ENCODE measurements at regions not wholly inside any gene's neighbourhood (a gene's known extent, or its start where the extent isn't known, plus 50 kb on each side); places are given as distances from the start of the nearest gene placed in this dataset.
"Not testable (repeated sequence)": the region's sequence is repeated elsewhere in the genome, so short reads cannot be mapped to it uniquely, and the experiment has no call there.

GRCh38 chr5:130797303-130797702 lies 367.8 kb downstream of the HINT1 start:
- TF ChIP-seq POLR2A (IDR thresholded peaks at IDR 0.05; ENCODE audit: low read depth, low read length): no peak
- DNase-seq (ENCODE audit: insufficient read length, low spot score) (no peak), FAIRE-seq (no peak)

- no peak for TF ChIP-seq POLR2A (IDR thresholded peaks at IDR 0.05; ENCODE audit: low read depth, low read length)
- FAIRE-seq: no peak
- DNase-seq (ENCODE audit: insufficient read length, low spot score): no peak
Measured at GRCh38 chr5:130796902-130797301, 368.2 kb downstream of the HINT1 start.

GRCh38 chr5:130796032-130796431 lies 369.0 kb downstream of the HINT1 start:
- no peak for TF ChIP-seq POLR2A (IDR thresholded peaks at IDR 0.05; ENCODE audit: low read depth, low read length)
- FAIRE-seq (no peak), DNase-seq (ENCODE audit: insufficient read length, low spot score) (no peak)

- FAIRE-seq: no peak
- DNase-seq (ENCODE audit: insufficient read length, low spot score): no peak
- no peak for TF ChIP-seq POLR2A (IDR thresholded peaks at IDR 0.05; ENCODE audit: low read depth, low read length)
Measured at GRCh38 chr5:130795037-130795436, 370.0 kb downstream of the HINT1 start.

- no peak for TF ChIP-seq POLR2A (IDR thresholded peaks at IDR 0.05; ENCODE audit: low read depth, low read length)
- no peak for DNase-seq (ENCODE audit: insufficient read length, low spot score)
- no peak for FAIRE-seq
Measured at GRCh38 chr5:130777794-130778193, 387.3 kb downstream of the HINT1 start.

GRCh38 chr5:130773813-130774212 lies 391.2 kb downstream of the HINT1 start:
- DNase-seq (ENCODE audit: insufficient read length, low spot score) (no peak), FAIRE-seq (no peak)
- no peak for TF ChIP-seq POLR2A (IDR thresholded peaks at IDR 0.05; ENCODE audit: low read depth, low read length)

GRCh38 chr5:130762031-130762430 lies 403.0 kb downstream of the HINT1 start:
- FAIRE-seq (no peak), DNase-seq (ENCODE audit: insufficient read length, low spot score) (no peak)
- TF ChIP-seq POLR2A (IDR thresholded peaks at IDR 0.05; ENCODE audit: low read depth, low read length): no peak

- FAIRE-seq (no peak), DNase-seq (ENCODE audit: insufficient read length, low spot score) (no peak)
- TF ChIP-seq POLR2A (IDR thresholded peaks at IDR 0.05; ENCODE audit: low read depth, low read length): no peak
Measured at GRCh38 chr5:130759061-130759460, 406.0 kb downstream of the HINT1 start.

- DNase-seq (ENCODE audit: insufficient read length, low spot score) (no peak), FAIRE-seq (no peak)
Measured at GRCh38 chr5:130747556-130747955, 417.5 kb downstream of the HINT1 start.

GRCh38 chr5:130746641-130747040 lies 418.4 kb downstream of the HINT1 start:
- not testable (repeated sequence) for DNase-seq (ENCODE audit: insufficient read length, low spot score); FAIRE-seq

More at GRCh38 chr5:130747556-130747955, 417.5 kb downstream of the HINT1 start:
- TF ChIP-seq POLR2A (IDR thresholded peaks at IDR 0.05; ENCODE audit: low read depth, low read length): no peak

- TF ChIP-seq POLR2A (IDR thresholded peaks at IDR 0.05; ENCODE audit: low read depth, low read length): no peak
- FAIRE-seq: no peak
Measured at GRCh38 chr5:130743092-130743491, 422.0 kb downstream of the HINT1 start.

GRCh38 chr5:130740047-130740569 lies 424.9 kb downstream of the HINT1 start:
- TF ChIP-seq POLR2A (IDR thresholded peaks at IDR 0.05; ENCODE audit: low read depth, low read length): no peak
- no peak for FAIRE-seq
- DNase-seq (ENCODE audit: insufficient read length, low spot score): no peak

More at GRCh38 chr5:130743092-130743491, 422.0 kb downstream of the HINT1 start:
- DNase-seq (ENCODE audit: insufficient read length, low spot score): no peak

- no peak for FAIRE-seq
- no peak for TF ChIP-seq POLR2A (IDR thresholded peaks at IDR 0.05; ENCODE audit: low read depth, low read length)
- DNase-seq (ENCODE audit: insufficient read length, low spot score): no peak
Measured at GRCh38 chr5:130731839-130732238, 433.2 kb downstream of the HINT1 start.

GRCh38 chr5:130729541-130729940 lies 435.5 kb downstream of the HINT1 start:
- TF ChIP-seq POLR2A (IDR thresholded peaks at IDR 0.05; ENCODE audit: low read depth, low read length): no peak
- DNase-seq (ENCODE audit: insufficient read length, low spot score) (no peak), FAIRE-seq (no peak)

- no peak for TF ChIP-seq POLR2A (IDR thresholded peaks at IDR 0.05; ENCODE audit: low read depth, low read length)
- FAIRE-seq: no peak
- no peak for DNase-seq (ENCODE audit: insufficient read length, low spot score)
Measured at GRCh38 chr5:130727830-130728229, 437.2 kb downstream of the HINT1 start.

GRCh38 chr5:130724658-130725057 lies 440.4 kb downstream of the HINT1 start:
- no peak for TF ChIP-seq POLR2A (IDR thresholded peaks at IDR 0.05; ENCODE audit: low read depth, low read length)
- DNase-seq (ENCODE audit: insufficient read length, low spot score) (no peak), FAIRE-seq (no peak)

Measured in H54 (cell line).